ENCODE measurements at regions not wholly inside any gene's neighbourhood (a gene's known extent, or its start where the extent isn't known, plus 50 kb on each side); places are given as distances from the start of the nearest gene placed in this dataset.

DNA sequence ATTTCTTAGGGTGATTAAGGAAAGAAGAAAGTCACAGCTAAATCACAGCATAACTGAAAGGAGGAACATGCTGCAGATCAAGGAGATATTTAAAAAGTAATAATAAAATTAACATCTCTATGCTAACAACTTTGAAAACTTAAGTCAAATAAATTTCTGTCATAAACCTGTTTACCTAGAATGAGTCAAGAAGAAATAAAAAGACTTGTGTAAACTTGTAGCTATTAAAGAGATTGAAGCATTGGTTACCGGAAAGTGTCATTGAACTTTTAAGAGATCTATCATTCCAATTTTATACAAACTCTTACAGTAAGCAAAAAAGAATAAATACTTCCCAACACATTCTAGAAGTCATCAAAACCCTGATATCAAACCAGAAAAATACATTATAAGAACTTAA lies 520.1 kb upstream of the SYT4 start:
- no peak for DNase-seq (ENCODE audit: low read depth, low spot score)
- Histone ChIP-seq H3K27ac (no peak overlapping the region), H3K9ac (ENCODE audit: insufficient read length) (no peak overlapping the region), H3K36me3 (ENCODE audit: insufficient read depth, low read length) (no peaks in the 10 kb centered on the region), H3K4me3 (no peak overlapping the region), H3K9me3 (ENCODE audit: low read depth, low read length) (no peaks in the 10 kb centered on the region)
- TF ChIP-seq POLR2AphosphoS5 (IDR thresholded peaks at IDR 0.05; ENCODE audit: borderline replicate concordance, low read depth, low read length) = no peak
- no peak for TF ChIP-seq EZH2 (IDR thresholded peaks at IDR 0.05)
- no peak for TF ChIP-seq FOXP2 (optimal IDR thresholded peaks at IDR 0.05; ENCODE audit: control extremely low read depth, extremely low read length, insufficient read depth)

DNA sequence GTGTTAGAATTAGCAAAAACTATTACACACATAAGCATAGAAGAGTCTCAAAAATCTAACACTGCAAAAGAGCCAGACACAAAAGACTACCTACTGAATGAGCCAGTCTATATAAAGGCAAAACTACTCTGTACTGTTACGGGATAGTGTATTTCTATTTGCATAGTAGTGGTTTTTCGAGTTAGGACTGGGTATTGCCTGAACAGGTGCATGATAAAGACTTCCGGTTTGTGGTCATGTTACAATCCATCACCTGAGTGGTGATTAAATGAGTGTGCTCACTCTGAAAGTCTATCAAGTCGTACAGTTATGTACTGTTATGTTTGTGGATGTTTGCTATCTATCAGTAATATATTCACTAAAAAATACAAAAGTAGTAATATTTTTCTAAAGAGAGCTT lies 523.3 kb upstream of the SYT4 start:
- Histone ChIP-seq H3K9me3 (ENCODE audit: low read depth, low read length) (no peaks in the 10 kb centered on the region), H3K9ac (ENCODE audit: insufficient read length) (no peak overlapping the region), H3K4me3 (no peak overlapping the region), H3K36me3 (ENCODE audit: insufficient read depth, low read length) (no peaks in the 10 kb centered on the region), H3K27ac (no peak overlapping the region)
- no peak for DNase-seq (ENCODE audit: low read depth, low spot score)
- no peak for TF ChIP-seq FOXP2 (optimal IDR thresholded peaks at IDR 0.05; ENCODE audit: control extremely low read depth, extremely low read length, insufficient read depth)
- no peak for TF ChIP-seq EZH2 (IDR thresholded peaks at IDR 0.05)
- TF ChIP-seq POLR2AphosphoS5 (IDR thresholded peaks at IDR 0.05; ENCODE audit: borderline replicate concordance, low read depth, low read length) = no peak

DNA sequence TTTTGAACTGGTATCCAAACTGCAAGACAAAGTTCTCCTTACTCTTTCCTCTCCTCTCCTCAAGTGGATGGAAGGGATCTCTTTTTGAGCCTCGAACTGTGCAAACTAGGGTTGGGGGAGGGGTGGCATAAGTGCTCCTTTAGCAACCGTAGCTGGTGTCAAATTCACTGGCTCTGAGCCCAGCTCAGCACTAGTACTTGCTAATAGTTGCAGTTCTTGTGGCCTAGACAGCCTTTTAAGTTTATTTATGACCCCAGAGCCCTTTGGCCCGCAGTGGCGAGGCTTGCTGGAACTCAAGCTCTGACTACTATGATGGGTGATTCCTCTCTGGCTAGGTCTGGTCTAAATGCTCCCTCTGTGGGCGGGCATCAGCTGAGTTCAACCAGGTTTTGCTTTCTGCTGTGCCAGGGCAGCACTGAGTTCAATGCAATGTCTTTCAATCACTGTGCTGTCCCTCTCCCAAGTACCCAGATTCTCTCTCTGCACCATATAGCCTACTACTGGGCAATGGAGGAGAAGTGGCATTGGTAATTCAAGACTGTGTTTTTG lies 528.4 kb upstream of the SYT4 start:
- Histone ChIP-seq H3K9me3 (ENCODE audit: low read depth, low read length) (no peaks in the 10 kb centered on the region), H3K4me3 (no peak overlapping the region), H3K27ac (no peak overlapping the region), H3K36me3 (ENCODE audit: insufficient read depth, low read length) (no peaks in the 10 kb centered on the region), H3K9ac (ENCODE audit: insufficient read length) (no peak overlapping the region)
- no peak for DNase-seq (ENCODE audit: low read depth, low spot score)
- TF ChIP-seq POLR2AphosphoS5 (IDR thresholded peaks at IDR 0.05; ENCODE audit: borderline replicate concordance, low read depth, low read length) = no peak
- TF ChIP-seq EZH2 (IDR thresholded peaks at IDR 0.05) = no peak
- no peak for TF ChIP-seq FOXP2 (optimal IDR thresholded peaks at IDR 0.05; ENCODE audit: control extremely low read depth, extremely low read length, insufficient read depth)

DNA sequence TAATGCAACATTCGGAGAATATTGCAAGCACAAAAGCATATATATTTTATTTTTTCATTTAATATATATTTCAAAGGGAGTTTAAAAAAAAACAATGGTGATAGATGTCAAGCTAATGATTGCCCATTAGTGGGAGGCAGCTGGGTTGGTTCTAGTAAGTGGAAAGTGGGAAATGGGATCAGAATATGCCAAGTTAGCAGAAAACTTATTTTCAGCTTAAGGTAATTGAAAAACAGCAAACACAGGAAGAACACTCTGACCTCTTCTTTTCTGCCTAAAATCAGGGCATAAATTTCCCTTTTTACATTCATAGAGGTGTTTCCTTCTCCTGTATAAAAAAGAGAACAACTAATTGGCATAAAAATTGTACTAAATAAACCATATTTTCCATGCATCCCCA lies 535.3 kb upstream of the SYT4 start:
- Histone ChIP-seq H3K9ac (ENCODE audit: insufficient read length) (no peak overlapping the region), H3K36me3 (ENCODE audit: insufficient read depth, low read length) (no peaks in the 10 kb centered on the region), H3K27ac (no peak overlapping the region), H3K4me3 (no peak overlapping the region), H3K9me3 (ENCODE audit: low read depth, low read length) (no peaks in the 10 kb centered on the region)
- TF ChIP-seq FOXP2 (optimal IDR thresholded peaks at IDR 0.05; ENCODE audit: control extremely low read depth, extremely low read length, insufficient read depth) (no peak), POLR2AphosphoS5 (IDR thresholded peaks at IDR 0.05; ENCODE audit: borderline replicate concordance, low read depth, low read length) (no peak), EZH2 (IDR thresholded peaks at IDR 0.05) (no peak)
- no peak for DNase-seq (ENCODE audit: low read depth, low spot score)

DNA sequence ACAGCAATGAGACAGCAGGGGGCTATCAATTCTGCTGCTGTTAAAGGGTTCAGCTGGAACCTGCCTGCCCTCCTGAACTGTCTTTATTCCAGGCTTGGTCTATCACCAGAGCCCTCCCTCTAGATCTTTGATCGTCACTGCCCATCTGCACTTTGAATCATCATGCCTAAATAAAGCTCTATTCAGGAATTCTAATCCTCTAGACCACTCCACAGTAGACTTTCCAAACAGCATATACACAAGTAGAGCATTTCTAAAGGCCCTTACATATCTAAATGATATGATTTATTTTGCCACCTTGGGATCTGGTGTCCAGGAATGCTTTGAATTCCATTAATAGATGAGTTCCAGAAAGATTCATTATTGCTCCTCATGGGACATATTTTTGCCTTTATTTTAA lies 542.1 kb upstream of the SYT4 start:
- TF ChIP-seq EZH2 (IDR thresholded peaks at IDR 0.05) (no peak), FOXP2 (optimal IDR thresholded peaks at IDR 0.05; ENCODE audit: control extremely low read depth, extremely low read length, insufficient read depth) (no peak), POLR2AphosphoS5 (IDR thresholded peaks at IDR 0.05; ENCODE audit: borderline replicate concordance, low read depth, low read length) (no peak)
- H3K9me3 ChIP-seq (ENCODE audit: low read depth, low read length) = no peaks in the 10 kb centered on the region
- no peak overlapping the region for H3K27ac ChIP-seq
- no peaks in the 10 kb centered on the region for H3K36me3 ChIP-seq (ENCODE audit: insufficient read depth, low read length)
- no peak for DNase-seq (ENCODE audit: low read depth, low spot score)
- H3K4me3 ChIP-seq = no peak overlapping the region
- no peak overlapping the region for H3K9ac ChIP-seq (ENCODE audit: insufficient read length)

DNA sequence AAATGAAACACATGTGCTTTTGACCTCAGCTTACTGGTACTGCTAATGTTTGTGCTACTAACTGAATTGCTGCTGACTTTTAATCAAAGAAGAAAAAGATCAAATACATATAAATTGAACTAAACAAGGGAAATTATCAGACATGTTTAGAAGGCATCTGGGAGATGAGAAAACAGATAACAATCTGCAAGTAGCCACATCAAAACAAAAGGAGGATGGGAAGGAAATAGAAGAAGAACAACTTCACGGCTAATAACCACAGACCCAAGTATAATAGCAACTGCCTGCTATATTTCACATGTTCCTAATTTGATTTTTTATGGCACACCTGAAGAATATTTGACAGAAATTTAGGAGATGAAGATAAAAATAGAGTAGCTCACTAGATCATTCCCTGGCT lies 542.6 kb upstream of the SYT4 start:
- Histone ChIP-seq H3K36me3 (ENCODE audit: insufficient read depth, low read length) (no peaks in the 10 kb centered on the region), H3K4me3 (no peak overlapping the region), H3K27ac (no peak overlapping the region), H3K9me3 (ENCODE audit: low read depth, low read length) (no peaks in the 10 kb centered on the region), H3K9ac (ENCODE audit: insufficient read length) (no peak overlapping the region)
- DNase-seq (ENCODE audit: low read depth, low spot score) = no peak
- TF ChIP-seq FOXP2 (optimal IDR thresholded peaks at IDR 0.05; ENCODE audit: control extremely low read depth, extremely low read length, insufficient read depth) (no peak), POLR2AphosphoS5 (IDR thresholded peaks at IDR 0.05; ENCODE audit: borderline replicate concordance, low read depth, low read length) (no peak), EZH2 (IDR thresholded peaks at IDR 0.05) (no peak)

DNA sequence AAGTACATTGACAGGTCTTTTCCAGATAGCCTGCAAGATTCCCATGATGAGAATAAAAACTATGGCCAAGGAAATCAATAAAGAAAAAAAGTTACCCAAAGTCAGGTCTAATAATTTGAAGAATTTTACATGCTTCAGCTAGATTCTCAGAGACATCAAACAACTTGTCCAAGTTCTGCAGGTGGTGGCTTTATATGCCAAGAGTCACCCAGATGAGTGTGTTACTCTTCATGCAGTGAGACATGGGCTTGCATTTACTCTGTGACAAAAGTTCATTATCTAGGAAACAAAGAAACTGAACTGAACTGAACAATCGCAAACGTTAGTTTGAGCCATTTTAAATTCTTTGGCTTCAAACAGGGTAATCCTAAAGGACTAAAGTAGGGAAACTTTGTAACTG lies 548.5 kb upstream of the SYT4 start:
- TF ChIP-seq POLR2AphosphoS5 (IDR thresholded peaks at IDR 0.05; ENCODE audit: borderline replicate concordance, low read depth, low read length) = no peak
- TF ChIP-seq EZH2 (IDR thresholded peaks at IDR 0.05) = no peak
- TF ChIP-seq FOXP2 (optimal IDR thresholded peaks at IDR 0.05; ENCODE audit: control extremely low read depth, extremely low read length, insufficient read depth) = no peak
- no peak overlapping the region for H3K27ac ChIP-seq
- DNase-seq (ENCODE audit: low read depth, low spot score) = no peak
- no peaks in the 10 kb centered on the region for H3K36me3 ChIP-seq (ENCODE audit: insufficient read depth, low read length)
- no peaks in the 10 kb centered on the region for H3K9me3 ChIP-seq (ENCODE audit: low read depth, low read length)
- H3K9ac ChIP-seq (ENCODE audit: insufficient read length) = no peak overlapping the region
- H3K4me3 ChIP-seq = no peak overlapping the region

DNA sequence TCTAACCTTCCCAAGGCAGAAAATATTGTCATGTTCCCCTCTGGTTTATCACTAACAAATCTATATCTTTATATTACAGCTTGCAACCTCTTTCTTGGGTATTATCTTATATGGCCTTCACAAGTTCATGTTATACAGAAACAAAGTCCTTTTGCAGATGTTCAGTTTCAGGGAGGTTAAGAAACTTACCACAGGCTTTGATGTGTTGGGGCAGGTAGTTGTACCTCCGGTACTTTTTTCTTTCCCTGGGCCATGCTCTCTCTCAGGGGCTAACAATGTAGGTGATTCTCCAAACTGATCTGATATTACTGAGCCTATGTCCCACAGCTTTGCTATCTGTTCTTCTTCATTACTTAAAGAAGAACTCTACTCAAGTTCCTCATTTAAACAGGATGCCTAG lies 548.9 kb upstream of the SYT4 start:
- Histone ChIP-seq H3K9me3 (ENCODE audit: low read depth, low read length) (no peaks in the 10 kb centered on the region), H3K4me3 (no peak overlapping the region), H3K36me3 (ENCODE audit: insufficient read depth, low read length) (no peaks in the 10 kb centered on the region), H3K9ac (ENCODE audit: insufficient read length) (no peak overlapping the region), H3K27ac (no peak overlapping the region)
- TF ChIP-seq EZH2 (IDR thresholded peaks at IDR 0.05) (no peak), FOXP2 (optimal IDR thresholded peaks at IDR 0.05; ENCODE audit: control extremely low read depth, extremely low read length, insufficient read depth) (no peak), POLR2AphosphoS5 (IDR thresholded peaks at IDR 0.05; ENCODE audit: borderline replicate concordance, low read depth, low read length) (no peak)
- DNase-seq (ENCODE audit: low read depth, low spot score) = no peak

DNA sequence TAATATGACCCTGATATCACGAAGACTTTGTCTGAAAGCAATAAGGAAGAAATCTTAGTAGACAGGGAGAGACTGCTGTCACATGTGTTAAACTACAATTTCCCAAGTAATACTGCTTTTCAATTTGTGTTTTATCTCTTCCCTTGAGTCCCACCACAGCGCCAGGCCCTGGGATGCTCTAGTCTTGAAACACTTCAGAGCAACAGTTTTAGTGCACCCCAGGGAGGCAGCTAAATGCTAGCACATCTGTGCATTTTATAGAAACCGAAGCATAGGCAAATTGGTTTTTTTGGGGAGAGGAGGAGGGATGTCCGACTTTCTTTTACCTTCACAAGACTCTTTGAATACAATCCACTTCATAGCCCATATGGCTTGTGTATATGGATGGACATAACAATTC lies 550.0 kb upstream of the SYT4 start:
- TF ChIP-seq EZH2 (IDR thresholded peaks at IDR 0.05) (no peak), FOXP2 (optimal IDR thresholded peaks at IDR 0.05; ENCODE audit: control extremely low read depth, extremely low read length, insufficient read depth) (no peak), POLR2AphosphoS5 (IDR thresholded peaks at IDR 0.05; ENCODE audit: borderline replicate concordance, low read depth, low read length) (no peak)
- H3K27ac ChIP-seq = no peak overlapping the region

More for the DNA sequence above, 550.0 kb upstream of the SYT4 start:
- Histone ChIP-seq H3K9ac (ENCODE audit: insufficient read length) (no peak overlapping the region), H3K4me3 (no peak overlapping the region), H3K36me3 (ENCODE audit: insufficient read depth, low read length) (no peaks in the 10 kb centered on the region), H3K9me3 (ENCODE audit: low read depth, low read length) (no peaks in the 10 kb centered on the region)
- no peak for DNase-seq (ENCODE audit: low read depth, low spot score)

Data from SK-N-MC (cell line).